B cell (primary cell): ENCODE measurements at regions not wholly inside any gene's neighbourhood (a gene's known extent, or its start where the extent isn't known, plus 50 kb on each side); places are given as distances from the start of the nearest gene placed in this dataset.

Source experiments
- ATAC-seq: fragments of 200-7000 bp; cut with Tn5 transposase; one replicate; pipeline ENCODE4 v1.10.0; 2021; ENCODE audit warnings: low read depth, mild to moderate bottlenecking, moderate number of reproducible peaks, moderate library complexity
- CTCF ChIA-PET: fragments of 350-600 bp; sonication (Branson Sonifier 250); formaldehyde crosslinking; loops from one replicate; lab custom pipeline; 2021; ENCODE audit warnings: antibody characterized with exemption, inconsistent platforms; lab: Charles Lee
- POLR2A ChIA-PET: fragments of 350-600 bp; sonication (Branson Sonifier 250); formaldehyde crosslinking; loops from one replicate; lab custom pipeline; 2021; ENCODE audit warnings: antibody characterized with exemption; lab: Charles Lee
- DNase-seq: peaks from one replicate; pipeline ENCODE4 v3.0.0; 2013
- H2AFZ ChIP-seq: 2 replicates; pipeline ENCODE4 v1.6.1; 2012; ENCODE audit warnings: mild to moderate bottlenecking, low read depth, low read length; ENCODE audit not compliant: insufficient read depth, poor library complexity, severe bottlenecking
- H3K27ac ChIP-seq, 2 donors: 1 replicate in 1 of 2; 2 replicates in 1 of 2; pipeline ENCODE4 v1.5.1; 2012 to 2013; ENCODE audit warnings: low read length in 2 of 2, mild to moderate bottlenecking in 2 of 2, moderate library complexity in 1 of 2
- H3K27me3 ChIP-seq, 4 experiments: fragments of 200-600 bp in 1 of 4; sonication (generic) in 1 of 4; replicated peaks in 1 of 4; 1 replicate in 2 of 4; 2 replicates in 2 of 4; pipeline versions ENCODE4 v1.6.1 to v1.7.0; 2013 to 2016; ENCODE audit warnings: low read length in 3 of 4, mild to moderate bottlenecking in 2 of 4, mixed read lengths in 1 of 4, moderate library complexity in 1 of 4; ENCODE audit not compliant: insufficient read depth in 4 of 4, control insufficient read depth in 3 of 4; ENCODE audit errors: control extremely low read depth in 1 of 4
- H3K36me3 ChIP-seq, 2 experiments: replicated peaks in 1 of 2; 1 replicate in 1 of 2; 2 replicates in 1 of 2; pipeline versions ENCODE4 v1.6.1 to v1.7.1; 2013; ENCODE audit warnings: low read length in 1 of 2; ENCODE audit not compliant: insufficient read depth in 2 of 2, control insufficient read depth in 1 of 2; ENCODE audit errors: control extremely low read depth in 1 of 2, extremely low read depth in 1 of 2
- H3K4me1 ChIP-seq, 2 donors: fragments of 200-600 bp in 1 of 2; sonication (generic) in 1 of 2; 1 replicate in 1 of 2; 2 replicates in 1 of 2; pipeline versions ENCODE4 v1.5.1 to v1.6.1; 2013 to 2017; ENCODE audit warnings: low read length in 2 of 2; ENCODE audit not compliant: control insufficient read depth in 2 of 2, insufficient read depth in 2 of 2
- H3K4me2 ChIP-seq: replicated peaks from 2 replicates; pipeline ENCODE3; 2012; ENCODE audit warnings: mild to moderate bottlenecking, low read depth, low read length; ENCODE audit not compliant: poor library complexity, severe bottlenecking
- H3K4me3 ChIP-seq, 5 experiments: fragments of 200-600 bp in 1 of 5; sonication (generic) in 1 of 5; 1 replicate in 3 of 5; 2 replicates in 2 of 5; pipeline versions ENCODE4 v1.5.1 to v1.7.0; 2011 to 2016; ENCODE audit warnings: low read length in 4 of 5, mild to moderate bottlenecking in 4 of 5, low read depth in 2 of 5, control low read depth in 1 of 5, moderate library complexity in 1 of 5; ENCODE audit not compliant: insufficient read depth in 1 of 5; ENCODE audit errors: control extremely low read depth in 1 of 5, extremely low read depth in 1 of 5
- H3K79me2 ChIP-seq: fragments of 200-600 bp; sonication (generic); one replicate; pipeline ENCODE4 v1.6.0; 2016; ENCODE audit warnings: low read length; ENCODE audit not compliant: control insufficient read depth, insufficient read depth
- H3K9ac ChIP-seq: fragments of 200-600 bp; sonication (generic); 2 replicates; pipeline ENCODE4 v1.6.1; 2017; ENCODE audit warnings: mild to moderate bottlenecking, low read length, moderate library complexity
- H3K9me3 ChIP-seq, 3 donors: one replicate each; pipeline versions ENCODE4 v1.6.1 to v1.7.1; 2013; ENCODE audit warnings: low read length in 2 of 3; ENCODE audit not compliant: control insufficient read depth in 2 of 3, insufficient read depth in 1 of 3; ENCODE audit errors: control extremely low read depth in 1 of 3
- H4K20me1 ChIP-seq: 2 replicates; pipeline ENCODE4 v1.6.0; 2012; ENCODE audit warnings: mild to moderate bottlenecking, low read length; ENCODE audit not compliant: insufficient read depth, control insufficient read depth, poor library complexity, severe bottlenecking
- H3K27ac Mint-ChIP-seq: one replicate; pipeline ENCODE4 v1.8.0; 2021; ENCODE audit warnings: mixed read lengths
- H3K27me3 Mint-ChIP-seq: one replicate; pipeline ENCODE4 v1.8.0; 2021; ENCODE audit warnings: mixed read lengths
- H3K4me1 Mint-ChIP-seq: one replicate; pipeline ENCODE4 v1.8.0; 2021; ENCODE audit warnings: mixed read lengths
- H3K4me3 Mint-ChIP-seq: one replicate; pipeline ENCODE4 v1.8.0; 2021; ENCODE audit warnings: mixed read lengths
- H3K9me3 Mint-ChIP-seq: one replicate; pipeline ENCODE4 v1.8.0; 2022; ENCODE audit warnings: mixed read lengths; ENCODE audit not compliant: insufficient read depth
- EZH2 ChIP-seq: IDR thresholded peaks from 2 replicates; pipeline ENCODE4 v1.6.1; 2012; ENCODE audit warnings: borderline replicate concordance, low read depth, mild to moderate bottlenecking, moderate library complexity, low read length; ENCODE audit not compliant: insufficient read depth, poor library complexity, severe bottlenecking
- WGBS: methylation state at CpG from one replicate; pipeline ENCODE4 v1.1.5; 2013; ENCODE audit warnings: missing lambda C conversion rate; ENCODE audit not compliant: insufficient coverage; 5-methylcytosine and 5-hydroxymethylcytosine counted together
- intact Hi-C: fragments of 100-400 bp; cut with micrococcal nuclease; formaldehyde crosslinking; loops from one replicate; pipeline ENCODE4 v1.10.0; 2022
- TF ChIP-seq, protein P1 (sequence below): fragments of 200-600 bp; IDR thresholded peaks from one replicate; pipeline ENCODE4 v1.8.0; 2022; ENCODE audit warnings: antibody characterized with exemption, mild to moderate bottlenecking

DNA sequence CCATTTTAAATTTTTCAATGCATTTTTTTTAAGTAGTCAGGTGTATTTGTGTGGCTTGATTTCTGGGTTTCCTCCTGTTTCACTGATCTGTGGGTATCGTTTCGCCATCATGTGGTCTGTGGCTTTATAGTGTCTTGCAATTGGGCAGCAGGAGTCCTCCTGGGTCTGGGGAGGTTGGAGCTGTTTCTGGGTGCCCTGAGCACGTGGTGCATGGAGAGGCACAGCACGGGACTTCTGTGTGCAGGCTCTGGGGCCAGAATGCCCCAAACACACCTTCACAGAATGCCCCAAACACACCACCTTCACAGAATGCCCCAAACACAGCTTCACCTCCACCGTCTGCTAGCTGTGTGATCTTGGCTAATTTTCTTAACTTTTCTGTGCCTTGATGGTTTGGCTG lies 82.6 kb upstream of the COL5A1 start:
- CTCF ChIA-PET: no interaction called here
- TF ChIP-seq EZH2: no peak
- TF ChIP-seq, protein P1, sequence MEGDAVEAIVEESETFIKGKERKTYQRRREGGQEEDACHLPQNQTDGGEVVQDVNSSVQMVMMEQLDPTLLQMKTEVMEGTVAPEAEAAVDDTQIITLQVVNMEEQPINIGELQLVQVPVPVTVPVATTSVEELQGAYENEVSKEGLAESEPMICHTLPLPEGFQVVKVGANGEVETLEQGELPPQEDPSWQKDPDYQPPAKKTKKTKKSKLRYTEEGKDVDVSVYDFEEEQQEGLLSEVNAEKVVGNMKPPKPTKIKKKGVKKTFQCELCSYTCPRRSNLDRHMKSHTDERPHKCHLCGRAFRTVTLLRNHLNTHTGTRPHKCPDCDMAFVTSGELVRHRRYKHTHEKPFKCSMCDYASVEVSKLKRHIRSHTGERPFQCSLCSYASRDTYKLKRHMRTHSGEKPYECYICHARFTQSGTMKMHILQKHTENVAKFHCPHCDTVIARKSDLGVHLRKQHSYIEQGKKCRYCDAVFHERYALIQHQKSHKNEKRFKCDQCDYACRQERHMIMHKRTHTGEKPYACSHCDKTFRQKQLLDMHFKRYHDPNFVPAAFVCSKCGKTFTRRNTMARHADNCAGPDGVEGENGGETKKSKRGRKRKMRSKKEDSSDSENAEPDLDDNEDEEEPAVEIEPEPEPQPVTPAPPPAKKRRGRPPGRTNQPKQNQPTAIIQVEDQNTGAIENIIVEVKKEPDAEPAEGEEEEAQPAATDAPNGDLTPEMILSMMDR: no peak
- Histone ChIP-seq H3K4me2 (no peak overlapping the region), H3K79me2 (no peaks in the 10 kb centered on the region), H3K27ac (no peak overlapping the region), H4K20me1 (no peaks in the 10 kb centered on the region), H3K36me3 (no peaks in the 10 kb centered on the region), H3K27me3 (no peaks in the 10 kb centered on the region), H3K9me3 (no peaks in the 10 kb centered on the region), H2AFZ (no peak overlapping the region), H3K4me1 (no peaks in the 10 kb centered on the region), H3K4me3 (no peak overlapping the region), H3K9ac (no peak overlapping the region)
- 14% methylated on average over 4 of the region's 5 CpGs for WGBS
- no peak for DNase-seq
- H3K27me3 Mint-ChIP-seq: peaks cover 7% of the 10 kb centered on the region
- intact Hi-C loops: no loop called here
- H3K4me3 Mint-ChIP-seq: no peak overlapping the region
- no peak for ATAC-seq
- POLR2A ChIA-PET: no interaction called here
- H3K27ac Mint-ChIP-seq: no peak overlapping the region
- no peaks in the 10 kb centered on the region for H3K4me1 Mint-ChIP-seq
- no peaks in the 10 kb centered on the region for H3K9me3 Mint-ChIP-seq

DNA sequence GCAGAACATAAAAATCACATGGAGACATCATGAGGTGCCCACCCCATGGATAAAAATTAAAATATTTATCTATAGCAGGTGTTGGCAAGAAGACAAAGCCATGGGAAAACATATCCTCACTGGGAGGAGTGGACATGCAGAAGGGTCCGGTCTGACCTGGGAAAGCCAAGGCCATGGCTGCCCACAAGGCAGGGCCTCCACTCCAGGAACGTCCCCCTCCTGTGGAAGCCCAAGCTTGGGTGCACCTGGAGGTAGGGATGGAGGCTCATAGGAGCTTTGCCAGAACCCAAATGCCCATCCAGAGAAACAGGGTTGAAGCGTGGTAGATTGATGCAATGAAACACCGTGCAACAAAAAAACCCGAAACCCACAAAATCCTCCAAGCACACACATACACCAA lies 81.4 kb upstream of the COL5A1 start:
- Histone ChIP-seq H3K9ac (no peak overlapping the region), H3K79me2 (no peaks in the 10 kb centered on the region), H4K20me1 (no peaks in the 10 kb centered on the region), H3K4me1 (no peaks in the 10 kb centered on the region), H3K27me3 (no peaks in the 10 kb centered on the region), H3K9me3 (no peaks in the 10 kb centered on the region), H2AFZ (no peak overlapping the region), H3K27ac (no peak overlapping the region), H3K36me3 (no peaks in the 10 kb centered on the region), H3K4me2 (no peak overlapping the region), H3K4me3 (no peak overlapping the region)
- Mint-ChIP-seq H3K4me1 (no peaks in the 10 kb centered on the region), H3K4me3 (no peak overlapping the region), H3K27me3 (peaks cover 6% of the 10 kb centered on the region), H3K27ac (no peak overlapping the region), H3K9me3 (no peaks in the 10 kb centered on the region)
- intact Hi-C loops: no loop called here
- DNase-seq (no peak), ATAC-seq (no peak)
- ChIA-PET CTCF (no interaction called here), POLR2A (no interaction called here)
- TF ChIP-seq EZH2: no peak
- TF ChIP-seq, protein P1: no peak
- WGBS: 60% methylated on average over 1 of the region's 5 CpGs
